CD4-positive, alpha-beta memory T cell (primary cell): ENCODE measurements at regions not wholly inside any gene's neighbourhood (a gene's known extent, or its start where the extent isn't known, plus 50 kb on each side); places are given as distances from the start of the nearest gene placed in this dataset.
"Not testable (repeated sequence)": the region's sequence is repeated elsewhere in the genome, so short reads cannot be mapped to it uniquely, and the experiment has no call there.

ENCODE experiments used
- CTCF ChIA-PET: fragments of 350-600 bp; sonication (Branson Sonifier 250); formaldehyde crosslinking; loops from one replicate; lab custom pipeline; 2021; ENCODE audit warnings: inconsistent platforms; ENCODE audit not compliant: partially characterized antibody; lab: Charles Lee
- POLR2A ChIA-PET: fragments of 350-600 bp; sonication (Branson Sonifier 250); formaldehyde crosslinking; loops from one replicate; lab custom pipeline; 2021; ENCODE audit not compliant: partially characterized antibody; lab: Charles Lee
- DNase-seq, 5 donors: peaks; one replicate each; pipeline versions ENCODE4 v3.0.0 to v3.0.0-alpha.2; 2020 to 2022; ENCODE audit warnings: mixed read lengths in 1 of 5
- H3K27ac ChIP-seq: one replicate; pipeline ENCODE4 v1.7.0; 2013; ENCODE audit warnings: low read depth, low read length
- H3K27me3 ChIP-seq: 2 replicates; pipeline ENCODE4 v1.7.0; 2013; ENCODE audit warnings: mild to moderate bottlenecking, low read length, moderate library complexity; ENCODE audit not compliant: insufficient read depth
- H3K36me3 ChIP-seq: 2 replicates; pipeline ENCODE4 v1.7.0; 2013; ENCODE audit warnings: mild to moderate bottlenecking, low read length, moderate library complexity; ENCODE audit not compliant: insufficient read depth
- H3K4me1 ChIP-seq: 2 replicates; pipeline ENCODE4 v1.7.0; 2013; ENCODE audit warnings: mild to moderate bottlenecking, low read length, moderate library complexity; ENCODE audit not compliant: insufficient read depth
- H3K4me3 ChIP-seq, 2 donors: one replicate each; pipeline ENCODE4 v1.7.0; 2013; ENCODE audit warnings: low read length in 2 of 2, mild to moderate bottlenecking in 1 of 2
- H3K9me3 ChIP-seq, 2 donors: one replicate each; pipeline ENCODE4 v1.7.0; 2013; ENCODE audit warnings: low read length in 2 of 2, control low read depth in 1 of 2; ENCODE audit not compliant: control insufficient read depth in 1 of 2
- H3K27ac Mint-ChIP-seq, 7 donors: one replicate each; pipeline ENCODE4 v1.8.0; 2020 to 2021; ENCODE audit warnings: mixed read lengths in 7 of 7, mild to moderate bottlenecking in 6 of 7, inconsistent platforms in 3 of 7, moderate library complexity in 3 of 7
- H3K27me3 Mint-ChIP-seq, 2 donors: one replicate each; pipeline ENCODE4 v1.8.0; 2020 to 2021; ENCODE audit warnings: mixed read lengths in 2 of 2
- H3K36me3 Mint-ChIP-seq, 2 donors: one replicate each; pipeline ENCODE4 v1.8.0; 2020 to 2021; ENCODE audit warnings: mixed read lengths in 2 of 2, inconsistent platforms in 1 of 2, mild to moderate bottlenecking in 1 of 2
- H3K4me1 Mint-ChIP-seq, 4 donors: one replicate each; pipeline ENCODE4 v1.8.0; 2020 to 2021; ENCODE audit warnings: mixed read lengths in 4 of 4, mild to moderate bottlenecking in 1 of 4
- H3K4me3 Mint-ChIP-seq, 8 donors: one replicate each; pipeline ENCODE4 v1.8.0; 2020 to 2021; ENCODE audit warnings: mixed read lengths in 8 of 8, mild to moderate bottlenecking in 7 of 8, moderate library complexity in 6 of 8, inconsistent platforms in 3 of 8
- H3K9me3 Mint-ChIP-seq, 8 donors: one replicate each; pipeline ENCODE4 v1.8.0; 2020 to 2021; ENCODE audit warnings: mixed read lengths in 8 of 8, mild to moderate bottlenecking in 5 of 8, inconsistent platforms in 3 of 8, moderate library complexity in 1 of 8
- intact Hi-C: fragments of 100-400 bp; cut with micrococcal nuclease; formaldehyde crosslinking; loops from one replicate; pipeline ENCODE4 v1.15.1; 2023

GRCh38 chr1:90291431-90292216, 296.7 kb downstream of the ZNF326 start:
- no peaks in the 10 kb centered on the region for H3K4me1 Mint-ChIP-seq
- no peak overlapping the region for H3K4me3 Mint-ChIP-seq
- no peak overlapping the region for H3K27ac Mint-ChIP-seq
- peak in 1 of 5 donors; percentile 25 for DNase-seq
- ChIA-PET CTCF (interaction anchor here (1.3 kb wide), 1 partner anchor 10 kb away, joined by 3 read pairs; no protein-coding TSS in a partner anchor), POLR2A (no interaction called here)
- no peaks in the 10 kb centered on the region for H3K27me3 ChIP-seq
- no peak overlapping the region for H3K4me3 ChIP-seq
- no peaks in the 10 kb centered on the region for H3K36me3 ChIP-seq
- no peaks in the 10 kb centered on the region for H3K36me3 Mint-ChIP-seq
- H3K27me3 Mint-ChIP-seq, result peaks cover 0 to 2% of the 10 kb centered on the region in 2 donors
- intact Hi-C loops, result no loop called here
- no peaks in the 10 kb centered on the region for H3K4me1 ChIP-seq
- H3K9me3 ChIP-seq, result no peaks in the 10 kb centered on the region
- no peak overlapping the region for H3K27ac ChIP-seq
- H3K9me3 Mint-ChIP-seq, result peaks cover 0 to 2% (median 0%) of the 10 kb centered on the region in 8 donors

GRCh38 chr1:90282811-90283210, 287.9 kb downstream of the ZNF326 start:
- POLR2A ChIA-PET, result no interaction called here
- intact Hi-C loops, result no loop called here
- H3K4me1 Mint-ChIP-seq, result no peaks in the 10 kb centered on the region

GRCh38 chr1:90281886-90282285, 287.0 kb downstream of the ZNF326 start:
- DNase-seq, H3K4me3 Mint-ChIP-seq, H3K4me3 ChIP-seq, H3K27me3 Mint-ChIP-seq, H3K36me3 Mint-ChIP-seq, H3K27ac ChIP-seq, POLR2A ChIA-PET, H3K4me1 ChIP-seq, H3K9me3 ChIP-seq, H3K36me3 ChIP-seq, H3K4me1 Mint-ChIP-seq, H3K9me3 Mint-ChIP-seq, H3K27ac Mint-ChIP-seq, H3K27me3 ChIP-seq, intact Hi-C loops: not testable (repeated sequence)
- CTCF ChIA-PET, result interaction anchor here (1.7 kb wide), 1 partner anchor 9 kb away, joined by 3 read pairs; no protein-coding TSS in a partner anchor

More at GRCh38 chr1:90282811-90283210, 287.9 kb downstream of the ZNF326 start:
- Mint-ChIP-seq H3K36me3 (no peaks in the 10 kb centered on the region), H3K27me3 (peaks cover 0 to 2% of the 10 kb centered on the region in 2 donors), H3K27ac (no peak overlapping the region), H3K4me3 (no peak overlapping the region), H3K9me3 (peaks cover 0 to 3% (median 0%) of the 10 kb centered on the region in 8 donors)
- Histone ChIP-seq H3K27ac (no peak overlapping the region), H3K4me3 (no peak overlapping the region), H3K9me3 (no peaks in the 10 kb centered on the region), H3K4me1 (no peaks in the 10 kb centered on the region), H3K36me3 (no peaks in the 10 kb centered on the region), H3K27me3 (no peaks in the 10 kb centered on the region)
- no peak for DNase-seq
- CTCF ChIA-PET, result interaction anchor here (1.7 kb wide), 1 partner anchor 8 kb away, joined by 3 read pairs; no protein-coding TSS in a partner anchor

- H3K4me3 Mint-ChIP-seq, result no peak overlapping the region
- H3K27me3 ChIP-seq, result no peaks in the 10 kb centered on the region
- peaks cover 0 to 2% (median 0%) of the 10 kb centered on the region in 8 donors for H3K9me3 Mint-ChIP-seq
- ChIA-PET POLR2A (no interaction called here), CTCF (no interaction called here)
- H3K27ac Mint-ChIP-seq, result no peak overlapping the region
- H3K9me3 ChIP-seq, result no peaks in the 10 kb centered on the region
- intact Hi-C loops, result no loop called here
- DNase-seq, result no peak
- no peaks in the 10 kb centered on the region for H3K4me1 ChIP-seq
- H3K4me1 Mint-ChIP-seq, result no peaks in the 10 kb centered on the region
- peaks cover 0 to 5% of the 10 kb centered on the region in 2 donors for H3K27me3 Mint-ChIP-seq
- H3K27ac ChIP-seq, result no peak overlapping the region
- H3K36me3 ChIP-seq, result no peaks in the 10 kb centered on the region
- no peaks in the 10 kb centered on the region for H3K36me3 Mint-ChIP-seq
- H3K4me3 ChIP-seq, result no peak overlapping the region
Measured at GRCh38 chr1:90277270-90277669, 282.4 kb downstream of the ZNF326 start.

- no peaks in the 10 kb centered on the region for H3K4me1 Mint-ChIP-seq
- H3K36me3 ChIP-seq, result no peaks in the 10 kb centered on the region
- no peak overlapping the region for H3K4me3 ChIP-seq
- no peak overlapping the region for H3K27ac ChIP-seq
- POLR2A ChIA-PET, result no interaction called here
- H3K4me1 ChIP-seq, result no peaks in the 10 kb centered on the region
- CTCF ChIA-PET, result no interaction called here
- no peak overlapping the region for H3K4me3 Mint-ChIP-seq
- peaks cover 0 to 6% (median 0%) of the 10 kb centered on the region in 8 donors for H3K9me3 Mint-ChIP-seq
- DNase-seq, result no peak
- H3K9me3 ChIP-seq, result no peaks in the 10 kb centered on the region
- H3K36me3 Mint-ChIP-seq, result no peaks in the 10 kb centered on the region
- H3K27me3 Mint-ChIP-seq, result peaks cover 0 to 5% of the 10 kb centered on the region in 2 donors
- no peak overlapping the region for H3K27ac Mint-ChIP-seq
- intact Hi-C loops, result no loop called here
- H3K27me3 ChIP-seq, result no peaks in the 10 kb centered on the region
Measured at GRCh38 chr1:90274376-90274775, 279.5 kb downstream of the ZNF326 start.

GRCh38 chr1:90273241-90273774, 278.4 kb downstream of the ZNF326 start:
- Mint-ChIP-seq H3K4me1 (no peaks in the 10 kb centered on the region), H3K4me3 (no peak overlapping the region), H3K9me3 (peaks cover 0 to 6% (median 0%) of the 10 kb centered on the region in 8 donors), H3K27me3 (peaks cover 0 to 5% of the 10 kb centered on the region in 2 donors), H3K27ac (no peak overlapping the region), H3K36me3 (no peaks in the 10 kb centered on the region)
- intact Hi-C loops, result no loop called here
- Histone ChIP-seq H3K4me3 (no peak overlapping the region), H3K36me3 (no peaks in the 10 kb centered on the region), H3K27me3 (no peaks in the 10 kb centered on the region), H3K4me1 (no peaks in the 10 kb centered on the region), H3K9me3 (no peaks in the 10 kb centered on the region), H3K27ac (no peak overlapping the region)
- POLR2A ChIA-PET, result no interaction called here
- CTCF ChIA-PET, result no interaction called here
- DNase-seq, result no peak

- H3K9me3 Mint-ChIP-seq, result peaks cover 0 to 3% (median 0%) of the 10 kb centered on the region in 8 donors
- no peak overlapping the region for H3K4me3 Mint-ChIP-seq
- Histone ChIP-seq H3K4me3 (no peak overlapping the region), H3K4me1 (no peaks in the 10 kb centered on the region), H3K27me3 (no peaks in the 10 kb centered on the region), H3K27ac (no peak overlapping the region), H3K36me3 (no peaks in the 10 kb centered on the region), H3K9me3 (no peaks in the 10 kb centered on the region)
- H3K27me3 Mint-ChIP-seq, result peaks cover 2 to 5% of the 10 kb centered on the region in 2 donors
- H3K27ac Mint-ChIP-seq, result no peak overlapping the region
- intact Hi-C loops, result no loop called here
- no peaks in the 10 kb centered on the region for H3K4me1 Mint-ChIP-seq
- no peak for DNase-seq
- ChIA-PET CTCF (no interaction called here), POLR2A (no interaction called here)
- H3K36me3 Mint-ChIP-seq, result no peaks in the 10 kb centered on the region
Measured at GRCh38 chr1:90262791-90263190, 267.9 kb downstream of the ZNF326 start.
